Left ventricle myocardium inferior (tissue), 1 donor: ENCODE measurements at regions not wholly inside any gene's neighbourhood (a gene's known extent, or its start where the extent isn't known, plus 50 kb on each side); places are given as distances from the start of the nearest gene placed in this dataset.

Source experiments
- DNase-seq: peaks from one replicate; pipeline ENCODE4 v3.0.0-alpha.2; 2020
- H3K27ac ChIP-seq: fragments of 200-600 bp; replicated peaks from 2 replicates; pipeline ENCODE4 v1.8.0; 2021
- H3K27me3 ChIP-seq: fragments of 200-600 bp; 2 replicates; pipeline ENCODE4 v1.8.0; 2021; ENCODE audit warnings: low read depth
- H3K36me3 ChIP-seq: fragments of 200-600 bp; 2 replicates; pipeline ENCODE4 v1.8.0; 2021
- H3K4me1 ChIP-seq: fragments of 200-600 bp; 2 replicates; pipeline ENCODE4 v1.8.0; 2021
- H3K4me3 ChIP-seq: fragments of 200-600 bp; 2 replicates; pipeline ENCODE4 v1.8.0; 2021; ENCODE audit warnings: mild to moderate bottlenecking, moderate library complexity
- H3K9me3 ChIP-seq: fragments of 200-600 bp; replicated peaks from 2 replicates; pipeline ENCODE4 v1.8.0; 2021
- CTCF ChIP-seq: fragments of 200-600 bp; IDR thresholded peaks from 2 replicates; pipeline ENCODE4 v1.8.0; 2021; ENCODE audit warnings: antibody characterized with exemption, mild to moderate bottlenecking, borderline replicate concordance
- intact Hi-C: fragments of 100-400 bp; cut with micrococcal nuclease; formaldehyde crosslinking; loops from one replicate; pipeline ENCODE4 v1.11.0; 2022
- donor health status: DM: no; HTN: yes; CAD: no; lungs with severe emphysema.

GRCh38 chr3:83302091-83302490 lies 1540.6 kb upstream of the GBE1 start:
- no peak overlapping the region for H3K27ac ChIP-seq
- TF ChIP-seq CTCF = no peak
- H3K4me3 ChIP-seq = no peak overlapping the region
- H3K27me3 ChIP-seq = no peaks in the 10 kb centered on the region
- no peak for DNase-seq
- intact Hi-C loops = no loop called here
- no peaks in the 10 kb centered on the region for H3K4me1 ChIP-seq
- H3K36me3 ChIP-seq = no peaks in the 10 kb centered on the region
- H3K9me3 ChIP-seq = peaks cover 23% of the 10 kb centered on the region

GRCh38 chr3:83317605-83318004 lies 1556.2 kb upstream of the GBE1 start:
- no peak overlapping the region for H3K27ac ChIP-seq
- intact Hi-C loops = no loop called here
- H3K36me3 ChIP-seq = no peaks in the 10 kb centered on the region
- no peaks in the 10 kb centered on the region for H3K27me3 ChIP-seq
- no peaks in the 10 kb centered on the region for H3K4me1 ChIP-seq
- no peaks in the 10 kb centered on the region for H3K9me3 ChIP-seq
- H3K4me3 ChIP-seq = no peak overlapping the region
- TF ChIP-seq CTCF = no peak
- no peak for DNase-seq

GRCh38 chr3:83320726-83321125 lies 1559.3 kb upstream of the GBE1 start:
- Histone ChIP-seq H3K4me1 (no peaks in the 10 kb centered on the region), H3K9me3 (no peaks in the 10 kb centered on the region), H3K36me3 (no peaks in the 10 kb centered on the region), H3K27ac (no peak overlapping the region), H3K27me3 (no peaks in the 10 kb centered on the region), H3K4me3 (no peak overlapping the region)
- TF ChIP-seq CTCF = no peak
- DNase-seq = no peak
- intact Hi-C loops = loop anchor here (10.0 kb wide), 1 partner anchor 504 kb away; no protein-coding TSS in a partner anchor

GRCh38 chr3:83321457-83321856 lies 1560.0 kb upstream of the GBE1 start:
- Histone ChIP-seq H3K9me3 (no peaks in the 10 kb centered on the region), H3K36me3 (no peaks in the 10 kb centered on the region), H3K4me1 (no peaks in the 10 kb centered on the region), H3K27me3 (no peaks in the 10 kb centered on the region), H3K4me3 (no peak overlapping the region), H3K27ac (no peak overlapping the region)
- intact Hi-C loops = loop anchor here (10.0 kb wide), 1 partner anchor 503 kb away; no protein-coding TSS in a partner anchor
- no peak for DNase-seq
- TF ChIP-seq CTCF = no peak

GRCh38 chr3:83321891-83322290 lies 1560.4 kb upstream of the GBE1 start:
- DNase-seq = no peak
- Histone ChIP-seq H3K9me3 (no peaks in the 10 kb centered on the region), H3K27ac (no peak overlapping the region), H3K4me1 (no peaks in the 10 kb centered on the region), H3K4me3 (no peak overlapping the region), H3K36me3 (no peaks in the 10 kb centered on the region), H3K27me3 (no peaks in the 10 kb centered on the region)
- intact Hi-C loops = loop anchor here (10.0 kb wide), 1 partner anchor 503 kb away; no protein-coding TSS in a partner anchor
- no peak for TF ChIP-seq CTCF

- Histone ChIP-seq H3K36me3 (no peaks in the 10 kb centered on the region), H3K9me3 (no peaks in the 10 kb centered on the region), H3K27me3 (no peaks in the 10 kb centered on the region), H3K4me1 (no peaks in the 10 kb centered on the region), H3K27ac (no peak overlapping the region), H3K4me3 (no peak overlapping the region)
- no peak for TF ChIP-seq CTCF
- DNase-seq = no peak
- intact Hi-C loops = no loop called here
These were observed 1592.8 kb upstream of the GBE1 start for GRCh38 chr3:83354205-83354604.
